ENCODE measurements at regions not wholly inside any gene's neighbourhood (a gene's known extent, or its start where the extent isn't known, plus 50 kb on each side); places are given as distances from the start of the nearest gene placed in this dataset.
"Not testable (repeated sequence)": the region's sequence is repeated elsewhere in the genome, so short reads cannot be mapped to it uniquely, and the experiment has no call there.

GRCh38 chr6:62819640-62820039, 391.6 kb upstream of the FKBP1C start:
- CTCF ChIA-PET = no interaction called here
- TF ChIP-seq ELF4 (IDR thresholded peaks at IDR 0.05) (no peak), LEF1 (IDR thresholded peaks at IDR 0.05; ENCODE audit: borderline replicate concordance) (no peak)
- POLR2A ChIA-PET = no interaction called here
- no peak for DNase-seq (ENCODE audit: extremely low spot score)

- no peak for DNase-seq (ENCODE audit: extremely low spot score)
- TF ChIP-seq FOXK2 (IDR thresholded peaks at IDR 0.05) (no peak), ARNT (IDR thresholded peaks at IDR 0.05) (no peak), FOXM1 (IDR thresholded peaks at IDR 0.05; ENCODE audit: borderline replicate concordance) (no peak), ELF4 (IDR thresholded peaks at IDR 0.05) (no peak), LEF1 (IDR thresholded peaks at IDR 0.05; ENCODE audit: borderline replicate concordance) (no peak), L3MBTL2 (conservative IDR thresholded peaks at IDR 0.05) (no peak), SP1 (IDR thresholded peaks at IDR 0.05) (no peak), BHLHE40 (IDR thresholded peaks at IDR 0.05; ENCODE audit: borderline replicate concordance) (no peak), HDGF (IDR thresholded peaks at IDR 0.05; ENCODE audit: borderline replicate concordance) (no peak), FOXA1 (IDR thresholded peaks at IDR 0.05) (no peak), ZNF384 (IDR thresholded peaks at IDR 0.05) (no peak), NFRKB (IDR thresholded peaks at IDR 0.05) (no peak), TARDBP (IDR thresholded peaks at IDR 0.05) (no peak), SUZ12 (IDR thresholded peaks at IDR 0.05) (no peak), CTBP1 (IDR thresholded peaks at IDR 0.05; ENCODE audit: borderline replicate concordance) (no peak)
- TF ChIP-seq, protein P1, sequence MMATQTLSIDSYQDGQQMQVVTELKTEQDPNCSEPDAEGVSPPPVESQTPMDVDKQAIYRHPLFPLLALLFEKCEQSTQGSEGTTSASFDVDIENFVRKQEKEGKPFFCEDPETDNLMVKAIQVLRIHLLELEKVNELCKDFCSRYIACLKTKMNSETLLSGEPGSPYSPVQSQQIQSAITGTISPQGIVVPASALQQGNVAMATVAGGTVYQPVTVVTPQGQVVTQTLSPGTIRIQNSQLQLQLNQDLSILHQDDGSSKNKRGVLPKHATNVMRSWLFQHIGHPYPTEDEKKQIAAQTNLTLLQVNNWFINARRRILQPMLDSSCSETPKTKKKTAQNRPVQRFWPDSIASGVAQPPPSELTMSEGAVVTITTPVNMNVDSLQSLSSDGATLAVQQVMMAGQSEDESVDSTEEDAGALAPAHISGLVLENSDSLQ (IDR thresholded peaks at IDR 0.05) = no peak
- ChIA-PET CTCF (no interaction called here), POLR2A (no interaction called here)
Observed at GRCh38 chr6:62808565-62809293, 402.5 kb upstream of the FKBP1C start.

GRCh38 chr6:62805431-62805830, 405.8 kb upstream of the FKBP1C start:
- TF ChIP-seq SUZ12 (IDR thresholded peaks at IDR 0.05) (no peak), FOXK2 (IDR thresholded peaks at IDR 0.05) (no peak), ELF4 (IDR thresholded peaks at IDR 0.05) (no peak), CTBP1 (IDR thresholded peaks at IDR 0.05; ENCODE audit: borderline replicate concordance) (no peak), ARNT (IDR thresholded peaks at IDR 0.05) (no peak), BHLHE40 (IDR thresholded peaks at IDR 0.05; ENCODE audit: borderline replicate concordance) (no peak), NFRKB (IDR thresholded peaks at IDR 0.05) (no peak)
- DNase-seq (ENCODE audit: extremely low spot score) = no peak
- ChIA-PET POLR2A (no interaction called here), CTCF (no interaction called here)

GRCh38 chr6:62803094-62803493, 408.2 kb upstream of the FKBP1C start:
- TF ChIP-seq NFRKB (IDR thresholded peaks at IDR 0.05) (no peak), FOXM1 (IDR thresholded peaks at IDR 0.05; ENCODE audit: borderline replicate concordance) (no peak), SP1 (IDR thresholded peaks at IDR 0.05) (no peak), SUZ12 (IDR thresholded peaks at IDR 0.05) (no peak), BHLHE40 (IDR thresholded peaks at IDR 0.05; ENCODE audit: borderline replicate concordance) (no peak), LEF1 (IDR thresholded peaks at IDR 0.05; ENCODE audit: borderline replicate concordance) (no peak), FOXA1 (IDR thresholded peaks at IDR 0.05) (no peak), TARDBP (IDR thresholded peaks at IDR 0.05) (no peak), ZNF384 (IDR thresholded peaks at IDR 0.05) (no peak), ELF4 (IDR thresholded peaks at IDR 0.05) (no peak), FOXK2 (IDR thresholded peaks at IDR 0.05) (no peak), ARNT (IDR thresholded peaks at IDR 0.05) (no peak), CTBP1 (IDR thresholded peaks at IDR 0.05; ENCODE audit: borderline replicate concordance) (no peak), L3MBTL2 (conservative IDR thresholded peaks at IDR 0.05) (no peak), HDGF (IDR thresholded peaks at IDR 0.05; ENCODE audit: borderline replicate concordance) (no peak)
- TF ChIP-seq, protein P1 (IDR thresholded peaks at IDR 0.05) = no peak
- DNase-seq (ENCODE audit: extremely low spot score) = no peak
- ChIA-PET CTCF (no interaction called here), POLR2A (no interaction called here)

DNA sequence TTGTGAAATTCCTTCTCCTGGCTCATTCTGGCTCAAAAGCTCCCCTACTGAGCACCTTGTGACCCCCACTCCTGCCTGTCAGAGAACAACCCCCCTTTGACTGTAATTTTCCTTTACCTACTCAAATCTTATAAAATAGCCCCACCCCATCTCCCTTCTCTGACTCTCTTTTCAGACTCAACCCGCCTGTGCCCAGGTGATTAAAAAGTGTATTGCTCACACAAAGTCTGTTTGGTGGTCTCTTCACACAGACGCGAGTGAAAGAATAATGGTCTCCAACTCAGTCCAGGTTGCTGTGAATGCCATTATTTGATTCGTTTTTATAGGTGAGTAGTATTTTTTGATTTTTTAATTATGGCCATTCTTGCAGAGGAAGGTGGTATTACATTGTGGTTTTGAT, 414.1 kb upstream of the FKBP1C start:
- CTCF ChIA-PET = no interaction called here
- TF ChIP-seq BHLHE40 (IDR thresholded peaks at IDR 0.05; ENCODE audit: borderline replicate concordance) (no peak), ARNT (IDR thresholded peaks at IDR 0.05) (no peak), CTBP1 (IDR thresholded peaks at IDR 0.05; ENCODE audit: borderline replicate concordance) (no peak), ELF4 (IDR thresholded peaks at IDR 0.05) (no peak), FOXA1 (IDR thresholded peaks at IDR 0.05) (no peak), LEF1 (IDR thresholded peaks at IDR 0.05; ENCODE audit: borderline replicate concordance) (no peak), FOXM1 (IDR thresholded peaks at IDR 0.05; ENCODE audit: borderline replicate concordance) (no peak), NFRKB (IDR thresholded peaks at IDR 0.05) (no peak), FOXK2 (IDR thresholded peaks at IDR 0.05) (no peak), SP1 (IDR thresholded peaks at IDR 0.05) (no peak), HDGF (IDR thresholded peaks at IDR 0.05; ENCODE audit: borderline replicate concordance) (no peak), ZNF384 (IDR thresholded peaks at IDR 0.05) (no peak), L3MBTL2 (conservative IDR thresholded peaks at IDR 0.05) (no peak), SUZ12 (IDR thresholded peaks at IDR 0.05) (no peak)

GRCh38 chr6:62775427-62776022, 435.7 kb upstream of the FKBP1C start:
- POLR2A ChIA-PET = no interaction called here
- TF ChIP-seq HDGF (IDR thresholded peaks at IDR 0.05; ENCODE audit: borderline replicate concordance) (no peak), CTBP1 (IDR thresholded peaks at IDR 0.05; ENCODE audit: borderline replicate concordance) (no peak), SP1 (IDR thresholded peaks at IDR 0.05) (no peak), ARNT (IDR thresholded peaks at IDR 0.05) (no peak), SUZ12 (IDR thresholded peaks at IDR 0.05) (no peak), L3MBTL2 (conservative IDR thresholded peaks at IDR 0.05) (no peak), ZNF384 (IDR thresholded peaks at IDR 0.05) (no peak), FOXK2 (IDR thresholded peaks at IDR 0.05) (no peak), BHLHE40 (IDR thresholded peaks at IDR 0.05; ENCODE audit: borderline replicate concordance) (no peak), FOXA1 (IDR thresholded peaks at IDR 0.05) (no peak), LEF1 (IDR thresholded peaks at IDR 0.05; ENCODE audit: borderline replicate concordance) (no peak), ELF4 (IDR thresholded peaks at IDR 0.05) (no peak)
- TF ChIP-seq, protein P1 (IDR thresholded peaks at IDR 0.05) = no peak
- DNase-seq (ENCODE audit: extremely low spot score) = no peak
- CTCF ChIA-PET = no interaction called here

More for the DNA sequence above, 414.1 kb upstream of the FKBP1C start:
- DNase-seq (ENCODE audit: extremely low spot score) = no peak
- POLR2A ChIA-PET = no interaction called here

GRCh38 chr6:62766174-62766573, 445.1 kb upstream of the FKBP1C start:
- CTCF ChIA-PET; DNase-seq (ENCODE audit: extremely low spot score); POLR2A ChIA-PET: not testable (repeated sequence)
